ENCODE measurements at regions not wholly inside any gene's neighbourhood (a gene's known extent, or its start where the extent isn't known, plus 50 kb on each side); places are given as distances from the start of the nearest gene placed in this dataset.

GRCh38 chr3:29070959-29071634 lies 209.8 kb upstream of the RBMS3 start:
- DNase-seq: no peak

DNA sequence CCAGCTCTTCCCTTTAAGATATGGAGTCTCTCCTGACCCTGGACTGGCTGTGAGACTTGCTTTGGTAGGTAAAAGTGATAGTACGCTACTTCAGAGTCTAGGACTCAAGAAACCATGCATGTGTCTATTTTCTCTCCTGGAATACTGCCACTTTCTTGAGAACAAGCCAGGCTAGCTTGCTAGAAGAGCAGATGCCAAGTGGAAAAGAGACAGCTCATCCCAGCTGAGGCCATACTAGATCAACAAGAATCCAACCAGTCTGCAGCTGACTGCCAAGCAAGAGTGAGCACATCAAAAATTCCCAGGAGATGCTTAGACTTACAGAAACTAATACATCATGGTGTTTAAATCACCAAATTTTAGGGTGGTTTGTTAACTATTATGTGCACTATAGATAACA lies 208.3 kb upstream of the RBMS3 start:
- DNase-seq: no peak

- no peak for DNase-seq
Observed at GRCh38 chr3:29077356-29077755, 203.5 kb upstream of the RBMS3 start.

DNA sequence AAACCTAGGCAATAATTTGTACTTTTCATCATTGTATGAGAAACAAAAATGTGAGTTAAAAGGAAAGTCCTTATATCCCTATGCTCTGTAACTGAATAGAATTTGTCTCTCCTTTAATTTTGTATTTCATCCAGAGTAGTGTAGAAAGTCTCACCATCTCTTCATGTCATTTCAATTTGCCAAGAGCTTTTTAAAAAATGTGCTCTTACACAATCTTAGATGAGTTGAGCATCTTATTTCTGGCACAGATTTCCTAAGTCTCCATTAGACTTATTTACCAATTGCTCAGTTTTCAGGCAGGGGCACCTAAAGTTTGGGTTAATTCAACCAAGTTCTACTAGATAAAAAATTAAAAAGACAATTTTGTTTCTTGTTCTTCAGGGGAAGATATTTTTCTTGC lies 201.5 kb upstream of the RBMS3 start:
- DNase-seq: no peak

- DNase-seq: no peak
Observed at GRCh38 chr3:29080967-29081366, 199.9 kb upstream of the RBMS3 start.

DNA sequence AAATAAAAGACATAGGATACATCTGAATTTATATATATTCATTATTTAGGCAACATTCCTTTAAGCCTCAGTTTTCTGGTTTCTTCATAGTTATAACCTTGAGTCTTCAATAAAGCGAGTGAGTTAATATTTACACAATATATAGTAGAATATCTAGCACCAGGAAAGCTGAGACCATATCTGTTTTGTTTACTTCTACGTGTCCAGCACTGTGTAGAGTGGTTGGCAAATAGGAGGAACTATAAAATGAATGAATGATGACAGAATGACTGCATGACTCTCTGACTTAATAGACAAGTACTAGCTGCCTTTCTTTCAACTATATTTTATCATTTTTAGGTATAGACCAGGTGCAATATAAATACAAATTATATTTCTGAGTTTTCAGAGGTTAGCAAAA lies 197.8 kb upstream of the RBMS3 start:
- no peak for DNase-seq

DNA sequence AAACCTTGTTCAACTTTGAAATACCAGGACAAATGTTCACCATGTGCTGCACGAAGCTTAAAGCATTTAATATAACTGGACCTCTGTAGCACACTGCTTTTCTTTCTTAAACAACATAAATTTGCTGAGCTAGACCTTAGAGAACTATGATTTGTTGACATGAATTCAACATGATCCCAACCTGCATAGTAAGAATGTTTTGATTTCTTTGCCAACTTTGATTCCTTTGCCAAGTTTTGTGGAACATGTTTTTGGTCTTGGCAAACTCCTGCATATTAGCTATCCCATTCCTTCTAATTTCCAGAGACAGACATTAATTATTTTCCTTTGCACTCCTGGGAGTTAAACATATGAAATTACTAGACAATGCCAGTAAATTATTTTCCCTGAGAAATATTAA lies 197.2 kb upstream of the RBMS3 start:
- DNase-seq: no peak

GRCh38 chr3:29088579-29088978 lies 192.3 kb upstream of the RBMS3 start:
- DNase-seq: no peak

- no peak for DNase-seq
Observed at GRCh38 chr3:29090912-29091597, 189.8 kb upstream of the RBMS3 start.

- no peak for DNase-seq
Observed at GRCh38 chr3:29091599-29092189, 189.2 kb upstream of the RBMS3 start.

- DNase-seq: no peak
Observed at GRCh38 chr3:29092348-29092747, 188.5 kb upstream of the RBMS3 start.

GRCh38 chr3:29099296-29099695 lies 181.6 kb upstream of the RBMS3 start:
- no peak for DNase-seq

GRCh38 chr3:29099775-29100174 lies 181.1 kb upstream of the RBMS3 start:
- DNase-seq: no peak

DNA sequence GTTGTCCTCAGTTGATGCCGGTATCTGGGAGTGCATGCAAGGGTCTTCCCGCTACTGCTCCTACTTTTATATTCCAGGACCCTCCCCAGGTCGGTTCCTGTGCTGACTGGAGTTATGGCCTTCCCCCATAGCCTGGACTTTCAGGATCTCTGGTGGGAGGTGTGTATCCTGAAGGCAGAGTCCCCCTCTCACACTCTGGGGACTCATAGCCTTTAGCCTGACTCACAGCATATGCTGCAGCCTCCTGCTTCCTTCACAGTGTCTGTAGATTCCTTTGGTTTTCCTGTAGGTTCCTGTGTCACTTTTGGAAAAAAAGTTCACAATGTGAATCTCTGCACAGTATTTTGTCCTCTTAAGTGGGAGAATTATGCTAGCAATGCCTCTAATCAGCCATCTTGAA lies 180.6 kb upstream of the RBMS3 start:
- DNase-seq: no peak

DNA sequence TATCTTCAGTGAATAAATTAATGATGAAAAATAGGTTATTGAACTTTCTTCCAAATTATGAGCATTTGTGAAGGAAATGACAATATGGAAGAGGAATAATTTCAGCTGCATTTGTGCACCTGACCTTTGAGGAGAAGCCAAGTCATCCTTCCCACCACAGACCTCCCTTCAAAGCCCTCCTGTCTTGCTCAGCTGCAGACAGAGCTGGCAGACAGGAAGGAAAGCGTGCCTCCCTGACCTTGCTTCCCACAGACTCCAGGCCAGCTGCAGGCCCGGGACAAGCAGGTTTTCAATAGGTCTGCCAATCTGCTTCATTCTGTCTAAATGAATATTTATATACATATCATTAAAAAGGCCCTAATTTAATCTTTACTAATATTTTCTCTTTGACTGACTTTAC lies 152.9 kb upstream of the RBMS3 start:
- DNase-seq: no peak

- DNase-seq: peak; percentile 28
Observed at GRCh38 chr3:29137601-29138000, 143.3 kb upstream of the RBMS3 start.

GRCh38 chr3:29138171-29138570 lies 142.7 kb upstream of the RBMS3 start:
- DNase-seq: no peak

GRCh38 chr3:29140666-29141065 lies 140.2 kb upstream of the RBMS3 start:
- DNase-seq: no peak

DNA sequence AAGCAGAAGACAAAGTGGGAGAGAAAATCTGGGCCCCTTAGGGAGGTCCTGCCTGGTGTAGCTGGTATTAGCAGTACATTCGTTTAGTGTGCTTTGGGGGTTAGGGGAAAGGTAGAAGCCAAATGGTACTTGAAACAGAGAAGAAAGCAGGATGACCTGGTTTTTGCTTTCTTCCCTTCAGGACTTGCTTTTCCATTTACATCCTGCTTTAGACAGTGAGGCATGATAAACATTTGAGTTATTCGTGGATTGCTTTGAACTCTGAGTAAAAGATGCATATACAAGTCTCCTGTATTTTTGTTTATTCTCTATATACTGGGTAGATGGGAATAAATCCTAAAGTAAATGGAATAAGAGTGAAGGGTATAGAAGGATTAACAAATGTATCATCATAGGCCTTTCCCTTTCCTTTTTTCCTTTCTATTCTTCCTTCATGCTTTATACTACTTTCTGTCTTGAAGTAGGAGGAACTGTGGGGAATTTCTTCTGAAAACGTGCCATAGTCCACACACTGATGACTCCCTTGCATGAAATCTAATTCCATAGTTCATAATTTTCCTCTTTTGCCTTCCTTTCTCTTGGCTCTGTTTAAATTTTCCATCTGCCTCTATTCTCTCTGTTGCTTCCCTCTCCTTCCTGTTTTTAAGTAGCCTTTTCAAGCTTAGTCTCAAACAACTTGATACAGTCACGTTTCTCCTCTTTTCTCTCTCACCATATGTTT lies 139.5 kb upstream of the RBMS3 start:
- no peak for DNase-seq

DNA sequence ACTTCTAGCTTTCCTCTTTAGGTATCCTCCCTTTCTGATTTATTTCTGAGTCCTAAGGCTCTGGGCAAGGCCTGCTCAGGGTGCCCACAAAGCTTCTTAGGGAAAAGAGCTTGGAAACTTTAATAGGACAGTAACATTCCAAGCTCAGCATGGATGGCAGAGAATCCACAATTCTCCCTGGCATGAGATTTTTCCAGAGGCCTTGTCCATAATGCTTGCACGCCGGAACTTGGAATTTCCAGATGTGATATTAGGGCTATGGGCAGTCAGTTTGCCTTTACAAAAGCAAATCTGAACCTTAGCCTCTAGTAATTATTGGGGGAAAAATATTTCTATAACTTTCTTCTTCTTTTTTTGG lies 139.0 kb upstream of the RBMS3 start:
- no peak for DNase-seq

- DNase-seq: no peak
Observed at GRCh38 chr3:29143151-29143550, 137.7 kb upstream of the RBMS3 start.

DNA sequence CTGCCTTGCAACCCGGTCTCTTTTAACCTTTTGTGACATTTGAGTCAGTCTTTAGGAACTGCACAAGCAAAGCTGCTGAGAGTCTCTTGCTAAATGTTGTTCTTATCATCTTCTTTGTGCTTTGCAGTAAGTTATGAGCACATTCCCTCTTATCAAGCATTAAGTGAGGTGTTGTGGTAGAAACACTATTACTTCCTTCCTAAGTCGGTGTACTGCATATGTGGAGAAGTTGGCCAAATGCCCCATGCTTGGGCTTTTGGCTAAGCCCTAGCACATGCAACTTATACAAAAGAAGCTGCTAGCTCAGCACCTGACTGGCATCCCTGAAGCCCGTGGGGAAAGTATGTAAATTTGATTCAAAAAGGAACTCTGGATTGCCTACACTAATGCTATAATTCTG lies 136.5 kb upstream of the RBMS3 start:
- DNase-seq: no peak

- DNase-seq: no peak
Observed at GRCh38 chr3:29144807-29145206, 136.1 kb upstream of the RBMS3 start.

- DNase-seq: no peak
Observed at GRCh38 chr3:29145360-29145759, 135.5 kb upstream of the RBMS3 start.
